ENCODE measurements at regions not wholly inside any gene's neighbourhood (a gene's known extent, or its start where the extent isn't known, plus 50 kb on each side); places are given as distances from the start of the nearest gene placed in this dataset.
"Not testable (repeated sequence)": the region's sequence is repeated elsewhere in the genome, so short reads cannot be mapped to it uniquely, and the experiment has no call there.

DNA sequence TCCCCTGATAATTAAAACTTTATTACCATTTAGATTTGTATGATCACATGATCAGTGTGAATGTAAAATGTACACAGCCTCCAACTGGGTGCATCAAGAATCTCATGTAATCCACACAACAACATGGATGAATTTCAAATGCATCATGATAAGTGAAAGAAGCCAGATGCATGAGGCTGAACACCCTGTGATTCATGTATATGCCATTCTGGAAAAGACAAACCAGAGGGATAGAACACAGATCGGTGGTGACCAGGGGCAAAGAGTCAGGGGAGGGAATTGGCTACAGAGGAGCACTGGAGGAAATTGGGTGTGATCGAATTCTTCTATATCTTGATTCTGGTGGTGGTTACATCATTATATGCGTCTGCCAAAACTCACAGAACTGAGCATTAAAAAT, 170.7 kb upstream of the SLC24A3 start:
- no peak for DNase-seq

DNA sequence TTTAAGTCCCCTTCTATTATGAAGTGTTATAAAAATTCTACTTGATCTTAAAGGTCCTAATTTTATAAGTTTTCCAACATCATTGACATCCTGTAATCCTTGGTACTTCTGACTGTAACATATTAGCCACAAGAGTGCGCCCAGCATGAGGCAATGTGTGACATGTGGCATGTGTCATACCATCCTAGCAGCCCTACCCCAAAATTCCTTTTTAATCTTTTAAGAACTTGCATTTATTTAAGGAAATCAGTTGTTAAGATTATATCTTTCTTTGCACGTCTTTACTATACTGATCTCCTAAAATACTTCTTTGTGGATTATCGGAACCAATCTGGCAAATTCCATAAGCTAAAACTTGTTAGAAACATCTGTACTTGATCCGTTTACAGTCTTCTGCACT, 167.1 kb upstream of the SLC24A3 start:
- DNase-seq, result no peak

DNA sequence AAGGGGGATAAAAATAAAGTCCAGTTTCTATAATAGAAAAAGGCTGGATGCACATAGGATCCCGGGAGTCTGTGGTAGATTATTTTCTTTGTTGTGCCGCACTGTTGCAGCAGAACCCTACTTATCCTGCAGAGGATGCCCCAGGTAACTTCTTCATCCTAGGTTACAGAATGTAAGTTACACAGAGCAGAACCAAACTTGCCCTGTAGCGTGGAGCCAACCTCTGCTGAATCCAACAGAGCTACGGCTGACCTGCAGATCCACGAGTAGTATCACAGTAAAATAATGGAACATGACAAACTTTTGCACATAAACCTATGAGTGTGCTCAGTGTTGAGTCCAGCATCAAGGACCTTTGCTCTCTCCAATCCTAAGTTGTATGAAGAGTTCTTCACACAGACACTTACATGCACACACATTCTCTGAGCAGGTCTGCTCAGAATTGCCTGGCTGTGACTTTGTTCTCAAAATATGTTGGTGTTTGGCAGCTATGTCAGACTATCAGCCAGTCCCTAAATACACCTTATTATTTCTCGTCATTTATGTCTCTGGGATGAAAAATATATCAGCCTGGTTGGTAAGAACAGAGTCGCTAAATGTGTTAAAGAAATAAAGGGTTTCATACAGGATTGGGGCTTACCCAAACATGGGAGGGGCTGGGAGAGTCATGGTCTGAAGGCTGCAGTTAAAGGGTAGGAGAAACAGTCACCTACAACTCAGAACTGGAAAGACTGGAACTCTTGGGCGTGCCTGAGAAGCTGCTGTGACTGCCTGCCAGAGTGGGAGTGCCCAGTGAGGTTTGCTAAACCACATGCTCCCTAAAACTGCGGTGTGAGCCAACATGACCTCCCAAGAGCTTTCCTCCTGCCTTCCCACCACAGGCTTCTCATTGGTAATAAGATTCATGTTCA, 165.1 kb upstream of the SLC24A3 start:
- no peak for DNase-seq

DNA sequence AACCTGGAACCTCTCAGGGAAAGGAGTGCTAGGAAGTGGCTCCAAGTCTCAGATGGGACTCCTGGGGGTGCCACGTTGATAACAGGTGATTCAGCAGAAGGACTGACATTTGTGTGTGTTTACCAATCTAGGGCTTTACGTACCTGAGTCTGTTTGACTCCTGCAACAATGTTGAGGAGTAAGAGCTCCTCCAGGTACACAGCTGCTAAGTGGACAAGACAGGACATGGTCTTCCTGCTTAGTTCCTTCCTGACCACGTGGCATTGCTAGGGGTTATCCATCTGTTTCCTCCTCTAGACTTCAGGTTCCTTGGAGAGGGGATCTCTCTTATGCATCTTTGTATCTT, 164.5 kb upstream of the SLC24A3 start:
- DNase-seq, result no peak

DNA sequence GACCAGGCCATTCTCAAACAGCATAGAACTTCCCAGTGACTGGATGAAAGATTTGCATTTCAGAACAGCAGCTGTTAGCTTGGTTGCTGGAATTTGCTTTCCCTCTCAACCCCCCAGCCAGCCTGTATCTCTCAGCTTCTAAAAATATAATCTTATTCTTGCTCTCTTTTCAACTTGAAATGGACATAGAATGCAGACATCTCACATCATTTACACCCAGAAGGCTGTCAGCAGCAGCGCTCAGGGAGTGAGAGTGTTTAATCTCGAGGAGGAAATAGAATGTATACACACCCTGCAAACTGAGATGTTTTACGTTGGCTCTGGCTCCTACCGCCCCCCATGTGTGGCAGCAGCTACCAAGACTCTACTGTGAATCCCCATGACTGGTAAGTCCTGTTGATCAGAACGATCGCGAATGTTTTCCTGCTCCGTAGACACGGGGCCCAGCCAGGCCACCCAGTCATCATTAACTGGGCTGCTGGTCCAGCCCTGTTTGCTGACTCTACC, 163.4 kb upstream of the SLC24A3 start:
- DNase-seq, result no peak

DNA sequence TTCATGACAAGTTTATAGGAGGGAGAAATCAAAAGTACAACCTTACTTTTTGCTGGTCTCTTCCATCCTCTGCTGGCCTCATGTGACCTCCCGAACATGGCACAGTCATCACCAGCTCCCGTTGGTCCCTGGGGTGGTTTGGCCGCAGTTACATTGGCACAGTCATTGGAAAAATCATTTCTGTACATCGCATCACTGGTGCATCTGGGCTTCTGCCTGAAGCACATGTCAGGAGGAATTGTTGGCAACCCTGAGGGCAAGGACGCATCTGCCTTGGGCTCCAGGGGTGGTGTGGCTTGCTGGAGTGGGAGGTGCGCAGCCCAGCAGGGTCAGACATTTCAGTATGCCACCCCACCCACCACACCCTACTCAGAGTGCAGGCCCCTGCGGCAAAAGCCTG, 162.9 kb upstream of the SLC24A3 start:
- no peak for DNase-seq

DNA sequence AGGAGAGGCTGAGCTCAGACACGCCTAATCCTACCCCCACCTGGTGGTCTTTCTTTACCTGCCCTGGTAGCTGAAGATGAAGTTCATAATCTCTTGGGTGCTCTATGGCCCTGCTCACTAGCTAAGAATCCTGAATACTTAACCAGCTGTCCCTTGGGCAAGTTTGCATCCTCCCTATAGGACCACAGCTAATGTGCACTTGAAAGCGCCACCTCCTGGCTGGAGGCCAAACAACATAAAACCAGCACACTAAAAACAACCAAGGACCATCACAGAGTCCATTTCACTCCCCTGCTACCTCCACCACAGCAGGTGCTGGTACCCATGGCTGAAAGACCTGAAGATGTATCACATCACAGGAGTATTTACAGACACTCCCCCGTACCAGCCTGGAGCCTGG, 155.5 kb upstream of the SLC24A3 start:
- DNase-seq, result no peak

DNA sequence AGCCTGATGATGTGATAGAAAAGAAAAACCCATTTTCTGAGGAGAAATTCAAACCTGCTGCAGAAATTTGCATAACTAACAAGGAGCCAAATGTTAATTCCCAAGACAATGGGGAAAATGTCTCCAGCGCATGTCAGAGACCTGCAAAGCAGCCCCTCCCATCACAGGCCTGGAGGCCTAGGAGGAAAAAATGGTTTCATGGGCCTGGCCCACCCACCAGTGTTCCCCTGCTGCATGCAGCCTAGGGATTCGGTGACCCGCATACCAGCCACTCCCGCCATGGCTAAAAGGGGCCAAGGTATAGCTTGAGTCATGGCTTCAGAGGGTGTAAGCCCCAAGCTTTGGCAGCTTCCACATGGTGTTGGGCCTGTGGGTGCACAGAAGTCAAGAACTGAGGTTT, 147.7 kb upstream of the SLC24A3 start:
- DNase-seq, result not testable (repeated sequence)

DNA sequence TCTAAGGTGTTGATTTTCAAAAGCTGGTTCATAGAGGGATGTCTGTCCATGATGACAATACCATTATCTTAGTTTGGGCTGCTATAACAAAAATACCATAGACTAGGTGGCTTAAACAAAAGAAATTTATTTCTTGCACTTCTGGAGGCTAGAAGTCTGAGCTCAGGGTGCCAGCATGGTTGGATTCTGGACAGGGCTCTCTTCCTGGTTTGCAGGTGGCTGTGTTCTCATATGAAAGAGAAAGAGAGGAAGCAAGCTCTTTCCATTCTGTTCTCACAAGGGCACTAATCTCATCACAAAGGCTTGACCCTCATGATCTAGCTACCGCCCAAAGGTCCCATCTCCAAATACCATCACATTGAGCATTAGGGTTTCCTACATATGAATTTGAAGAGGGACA, 144.5 kb upstream of the SLC24A3 start:
- DNase-seq, result no peak

DNA sequence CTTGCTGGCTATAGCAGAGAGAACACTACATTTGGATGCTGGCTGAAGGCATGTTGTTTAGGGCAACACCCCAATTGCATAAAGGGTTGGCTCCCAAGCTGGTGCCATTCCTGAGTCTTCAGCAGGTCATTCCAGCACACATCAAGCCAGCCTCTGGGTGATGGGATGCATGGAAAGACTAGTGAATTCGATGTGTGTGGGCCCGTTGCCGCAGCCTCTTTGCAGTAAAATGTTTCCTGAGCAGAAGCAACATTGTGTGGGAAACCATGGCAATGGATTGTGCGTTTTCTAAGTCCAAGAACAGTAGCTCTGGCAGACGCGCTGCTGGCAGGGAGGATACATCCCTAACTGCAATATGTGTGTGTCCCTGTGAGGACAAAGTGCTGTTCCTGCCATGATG, 142.4 kb upstream of the SLC24A3 start:
- no peak for DNase-seq

DNA sequence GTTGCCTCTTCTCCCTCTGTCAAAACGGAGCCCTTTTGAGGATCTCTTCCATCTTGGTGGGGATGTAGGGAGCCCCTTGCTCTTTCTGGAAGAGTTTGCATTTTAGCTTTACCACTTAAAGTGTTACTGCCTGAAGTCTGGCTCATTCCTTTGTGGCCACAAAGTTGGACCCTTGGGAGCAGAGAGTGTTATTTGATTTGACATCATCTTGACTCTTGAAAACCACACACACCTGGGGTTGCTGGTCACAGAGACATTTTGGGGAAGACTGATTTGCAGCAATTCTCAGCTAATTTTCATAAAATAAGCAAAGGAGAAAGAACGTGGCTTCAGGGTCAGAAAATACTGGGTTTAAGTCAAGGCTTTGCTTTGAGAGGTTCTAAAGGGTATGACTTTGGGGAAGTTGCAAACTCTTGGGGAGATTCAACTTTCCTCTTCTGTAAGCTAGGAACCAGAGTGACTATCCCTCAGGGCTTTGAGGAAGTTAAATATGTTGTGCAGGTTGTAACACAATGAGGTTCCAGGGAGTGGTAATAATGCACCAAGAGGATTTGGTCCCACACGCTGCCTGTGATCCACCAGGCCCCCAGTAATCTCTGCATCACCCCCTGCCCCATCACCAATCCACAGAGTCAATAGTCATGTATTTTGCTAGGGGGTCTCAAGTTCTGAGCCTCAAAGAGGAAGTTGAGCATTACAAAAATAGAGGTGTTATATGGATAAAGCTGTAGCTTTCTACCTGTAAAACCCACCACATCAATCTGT, 141.6 kb upstream of the SLC24A3 start:
- no peak for DNase-seq

DNA sequence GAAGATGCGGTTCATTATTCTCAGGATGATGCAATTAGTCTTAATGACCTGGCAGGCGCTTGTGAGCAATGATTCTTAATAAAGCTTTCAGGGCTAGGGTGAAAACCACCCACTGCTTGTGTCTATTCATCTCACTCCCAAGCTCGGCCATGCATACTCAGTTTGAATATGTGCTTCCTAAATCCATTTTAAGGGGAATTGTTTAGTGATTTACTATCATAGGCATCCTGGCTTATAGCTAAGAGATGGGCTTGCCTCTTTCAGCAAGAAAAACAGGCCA, 141.1 kb upstream of the SLC24A3 start:
- DNase-seq, result no peak

DNA sequence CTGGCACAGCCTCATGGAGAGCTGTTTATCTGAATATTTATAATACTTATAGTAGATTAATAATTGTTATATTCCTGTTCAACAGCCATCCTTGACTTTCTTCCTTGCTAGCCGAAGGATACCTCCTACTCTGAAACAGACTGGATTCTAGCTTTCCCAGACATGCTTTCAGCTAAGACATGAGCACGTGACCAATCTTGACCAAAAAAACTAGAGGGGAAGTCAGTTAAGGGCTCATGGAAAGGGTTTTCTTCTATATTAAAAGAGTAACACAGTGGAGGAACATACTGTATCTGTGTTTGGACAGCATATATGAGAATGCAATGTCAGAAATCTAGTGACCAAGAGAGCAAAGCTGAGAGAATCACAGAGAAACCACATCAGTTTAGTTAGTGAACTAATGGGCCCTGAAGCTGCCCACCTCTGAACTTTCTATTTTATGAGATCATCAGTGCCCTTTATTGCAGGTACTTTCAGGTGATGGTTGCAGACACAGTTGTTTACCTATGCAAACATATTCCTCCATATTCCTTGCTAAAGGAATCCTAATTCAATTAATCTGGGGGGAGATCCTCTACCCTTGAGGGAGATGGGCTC, 140.4 kb upstream of the SLC24A3 start:
- no peak for DNase-seq

DNA sequence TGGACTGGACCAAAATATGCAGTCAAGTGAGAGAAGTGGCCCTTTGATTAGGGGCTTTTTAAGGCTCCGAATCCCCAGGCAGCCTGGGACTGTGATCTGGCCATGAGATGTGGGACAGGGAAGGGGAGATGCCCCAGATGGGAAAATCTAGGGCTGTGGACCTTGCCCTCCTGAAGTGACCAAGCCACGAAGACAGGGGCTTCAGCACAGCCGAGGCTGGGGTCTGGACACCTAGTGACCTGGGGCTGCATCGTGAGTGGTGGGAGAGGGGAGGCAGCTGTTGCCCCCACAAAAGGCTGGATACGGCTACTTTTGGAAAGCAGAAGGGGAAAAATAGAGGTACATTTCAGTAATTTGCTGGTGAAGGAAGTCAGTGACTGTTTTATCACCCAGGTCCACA, 139.5 kb upstream of the SLC24A3 start:
- no peak for DNase-seq

DNA sequence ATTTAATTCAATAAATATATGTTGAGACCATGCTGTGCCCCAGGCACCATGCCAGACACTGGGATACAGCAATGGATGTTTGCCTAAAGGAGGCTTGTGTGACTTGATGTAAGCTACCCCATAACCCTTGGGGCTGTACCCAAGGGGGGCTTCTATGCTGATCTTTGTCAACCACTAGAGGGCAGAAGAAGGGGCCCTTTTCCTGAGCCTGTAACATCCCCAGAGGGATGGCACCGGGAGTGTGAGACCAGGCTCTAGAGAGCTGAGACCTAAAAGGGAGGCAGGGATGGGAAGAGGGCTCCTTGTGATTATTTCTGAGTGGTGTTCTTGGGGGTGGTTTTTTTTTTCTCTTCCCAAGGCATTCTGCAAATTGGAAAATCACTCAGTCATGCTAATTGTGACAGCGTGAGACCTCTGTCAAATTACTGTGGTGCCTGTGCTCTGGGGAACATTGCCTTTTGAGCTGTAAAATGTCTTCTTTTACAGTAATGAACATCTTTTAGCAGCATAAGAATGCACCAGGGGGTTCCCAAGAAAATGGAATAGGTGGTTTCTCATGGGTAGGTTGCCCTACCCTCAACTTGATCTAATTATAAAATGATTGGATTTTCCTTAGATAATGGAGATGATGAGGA, 138.7 kb upstream of the SLC24A3 start:
- no peak for DNase-seq

DNA sequence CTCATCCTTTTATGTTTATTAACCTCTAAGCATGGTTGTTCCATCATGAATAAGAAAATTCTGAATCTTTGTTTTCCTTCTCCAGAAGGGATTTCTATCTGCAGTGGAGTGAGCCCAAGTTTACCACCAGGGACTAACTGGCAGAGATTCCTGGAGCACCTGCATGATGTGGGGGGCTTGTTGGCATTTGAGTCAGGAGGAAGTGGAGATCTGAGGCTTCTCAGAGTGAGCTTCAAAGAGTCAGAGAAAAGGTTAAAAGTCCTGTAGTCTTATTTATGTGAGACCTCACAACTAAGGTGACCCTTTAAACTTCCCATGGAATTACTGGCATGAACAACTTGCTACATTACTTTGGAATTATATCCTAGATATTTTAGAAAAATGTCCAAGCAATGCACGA, 138.1 kb upstream of the SLC24A3 start:
- no peak for DNase-seq

DNA sequence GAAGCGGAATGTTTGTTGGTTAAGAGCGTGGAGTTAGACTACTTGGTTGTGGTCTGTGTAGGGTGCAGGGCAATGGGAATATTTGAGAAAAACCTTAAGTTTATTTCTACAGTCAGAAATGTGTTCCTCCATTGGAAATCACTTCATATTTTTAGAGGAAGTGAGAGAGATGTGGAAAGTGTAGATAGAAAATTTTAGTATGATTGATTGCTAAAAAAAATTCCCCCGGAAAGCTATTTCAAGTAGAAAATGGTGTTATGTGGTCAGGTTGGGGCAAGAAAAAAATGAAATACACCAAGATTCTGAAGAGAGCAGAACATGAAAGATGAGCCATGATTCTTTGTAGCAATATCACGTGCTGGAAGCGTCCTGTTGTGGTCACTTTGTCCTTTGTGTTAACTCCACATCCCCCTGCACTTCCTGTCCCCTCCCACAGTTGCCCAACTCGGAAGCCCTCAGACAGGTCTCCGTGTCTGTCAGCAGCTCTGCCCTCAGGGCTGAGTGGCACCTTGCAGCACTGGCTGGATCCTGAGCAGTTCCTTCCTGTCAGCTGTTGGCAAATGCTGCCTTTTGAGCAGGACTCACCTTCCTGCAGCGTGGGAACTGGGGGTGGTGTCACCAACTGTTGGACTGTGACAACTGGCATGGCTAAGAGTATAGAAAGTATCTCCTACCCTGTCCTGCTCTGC, 137.5 kb upstream of the SLC24A3 start:
- no peak for DNase-seq

DNA sequence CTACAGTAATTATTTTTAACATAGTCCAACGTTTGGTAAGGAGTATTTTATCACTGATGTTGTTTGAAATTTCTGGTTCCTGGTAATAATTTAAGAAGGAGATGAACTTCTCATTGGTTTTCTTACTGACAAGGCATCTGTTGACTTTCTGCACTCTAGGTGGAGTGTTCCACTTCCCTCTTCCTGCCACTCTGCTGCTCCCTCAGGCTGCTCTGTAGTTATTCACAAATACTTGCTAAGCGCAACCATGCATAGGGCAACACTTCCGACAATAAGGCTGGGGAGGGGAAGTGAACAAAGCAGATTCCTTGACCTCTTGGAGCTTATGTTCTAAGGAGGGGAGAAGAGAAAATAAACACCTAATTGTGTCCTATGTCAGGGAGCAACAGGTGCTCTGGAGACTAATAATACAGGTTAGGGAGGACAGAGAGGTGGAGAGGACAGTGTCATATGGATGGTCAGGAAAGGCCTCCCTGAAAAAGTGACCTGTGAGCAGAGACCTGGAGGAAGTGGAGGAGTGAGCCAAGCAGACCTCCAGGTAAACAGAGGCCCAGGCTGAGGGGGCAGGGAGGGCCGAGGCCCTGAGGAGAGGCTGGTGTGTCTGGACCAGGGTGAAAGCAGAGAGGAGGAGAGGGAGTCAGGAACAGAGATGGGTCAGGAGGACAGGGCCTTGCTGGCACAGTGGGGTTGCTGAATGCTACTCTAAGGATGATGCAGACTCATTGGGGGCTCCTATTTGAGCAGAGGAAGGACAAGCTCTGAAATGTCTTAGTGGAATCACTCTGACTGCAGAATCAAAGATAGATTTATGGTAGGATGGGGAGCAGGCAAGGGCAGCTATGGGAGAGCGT, 134.8 kb upstream of the SLC24A3 start:
- no peak for DNase-seq

DNA sequence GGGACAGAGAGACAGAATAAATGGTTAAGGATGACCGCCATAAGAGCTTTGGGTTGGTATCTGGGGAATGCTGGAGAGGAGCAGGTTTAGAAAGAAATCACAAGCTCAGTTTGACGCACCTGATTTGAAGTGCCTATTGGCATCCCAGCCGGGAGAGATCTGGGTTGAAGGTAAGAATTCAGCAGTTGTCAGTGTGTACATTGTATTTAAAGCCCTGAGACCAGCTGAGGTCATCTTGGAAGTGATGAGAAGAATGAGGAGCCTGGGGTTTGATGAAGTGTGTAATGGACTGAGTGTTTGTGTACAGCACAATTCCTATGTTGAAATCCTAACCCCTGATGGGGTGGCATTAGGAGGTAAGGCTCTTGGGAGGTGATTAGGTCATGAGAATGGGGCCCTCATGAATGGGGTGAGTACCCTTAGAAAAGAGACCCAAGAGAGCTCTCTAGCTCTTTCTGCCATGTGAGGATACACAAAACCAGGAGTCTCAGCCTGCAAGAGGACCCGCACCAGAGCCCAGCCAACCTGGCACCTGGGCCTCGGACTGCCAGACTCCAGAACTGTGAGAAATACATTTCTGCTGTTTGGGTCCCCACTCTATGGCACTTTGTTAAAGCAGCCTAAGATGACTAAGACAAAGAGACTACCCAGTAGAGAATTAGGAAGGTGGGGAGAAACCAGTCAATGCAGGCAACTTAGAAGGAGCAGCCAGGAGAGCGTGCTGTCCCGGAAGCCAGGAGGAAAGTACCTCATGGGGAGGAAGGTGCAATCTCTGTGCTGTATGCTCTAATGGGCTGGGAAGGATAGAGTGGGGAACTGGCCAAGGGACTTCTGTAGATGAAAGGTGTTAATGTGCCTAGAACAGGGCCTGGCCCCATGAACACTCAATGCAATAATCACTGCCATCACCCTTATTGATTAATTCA, 133.7 kb upstream of the SLC24A3 start:
- no peak for DNase-seq

DNA sequence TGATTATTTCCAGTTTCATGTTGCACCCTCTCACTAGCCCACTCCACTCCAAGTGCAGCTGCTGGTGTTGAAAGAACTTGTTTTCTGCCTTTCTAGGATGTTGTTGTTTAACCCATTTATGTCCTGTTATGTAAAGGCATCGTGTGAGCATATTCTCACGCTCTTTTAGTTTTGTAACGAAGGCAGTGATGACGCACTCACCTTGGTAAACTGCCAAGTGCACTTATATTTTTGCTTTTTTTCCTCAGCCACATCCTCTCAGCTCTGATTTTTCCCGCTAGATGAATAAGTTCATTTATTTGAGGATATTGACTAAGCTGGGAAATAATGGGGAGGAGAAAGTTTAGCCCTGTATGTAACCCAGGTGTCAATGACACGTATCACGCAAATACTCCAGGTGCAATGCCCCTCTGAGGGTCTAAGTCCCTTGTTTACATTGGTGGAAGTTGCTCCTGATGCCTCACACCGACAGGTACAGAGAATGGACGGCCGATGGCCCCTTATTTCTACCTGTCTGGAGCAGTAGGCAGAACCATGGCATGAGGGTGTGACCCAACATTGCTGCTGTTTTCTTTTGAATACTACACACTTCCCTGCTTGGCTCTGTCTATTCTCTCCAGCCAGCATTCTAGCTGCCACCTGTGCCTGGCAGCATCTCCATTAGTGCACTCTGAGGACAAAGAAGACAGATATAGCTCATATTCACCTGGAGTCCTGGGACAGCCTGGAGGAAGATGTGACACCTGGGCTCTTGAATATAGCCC, 132.7 kb upstream of the SLC24A3 start:
- DNase-seq, result no peak
